Uterus (tissue), 3 donors: ENCODE measurements at regions not wholly inside any gene's neighbourhood (a gene's known extent, or its start where the extent isn't known, plus 50 kb on each side); places are given as distances from the start of the nearest gene placed in this dataset.

Experiments used
- DNase-seq, 2 donors: peaks; one replicate each; pipeline ENCODE4 v3.0.0-alpha.2; 2019 to 2020
- H3K27ac ChIP-seq, 2 donors: fragments of 200-600 bp; sonication (generic); 1 replicate in 1 of 2; 2 replicates in 1 of 2; pipeline ENCODE4 v1.5.1; 2016 to 2018
- H3K27me3 ChIP-seq, 2 donors: fragments of 200-600 bp; sonication (generic); one replicate each; pipeline ENCODE4 v1.5.1; 2018 to 2019; ENCODE audit warnings: control low read depth in 1 of 2
- H3K36me3 ChIP-seq, 2 donors: fragments of 200-600 bp; sonication (generic); one replicate each; pipeline ENCODE4 v1.5.1; 2019; ENCODE audit warnings: control low read depth in 1 of 2
- H3K4me1 ChIP-seq, 2 donors: fragments of 200-600 bp; sonication (generic); one replicate each; pipeline ENCODE4 v1.5.1; 2018 to 2019; ENCODE audit warnings: control low read depth in 1 of 2
- H3K4me3 ChIP-seq, 2 donors: fragments of 200-600 bp; sonication (generic); 1 replicate in 1 of 2; 2 replicates in 1 of 2; pipeline ENCODE4 v1.5.1; 2018 to 2019; ENCODE audit warnings: mild to moderate bottlenecking in 1 of 2
- H3K9me3 ChIP-seq, 2 donors: fragments of 200-600 bp; sonication (generic); one replicate each; pipeline ENCODE4 v1.5.1; 2019; ENCODE audit warnings: control low read depth in 1 of 2
- CTCF ChIP-seq, 4 experiments: fragments of 200-600 bp in 2 of 4; fragments of 450-650 bp in 2 of 4; sonication (generic) in 2 of 4; IDR thresholded peaks; one replicate each; pipeline ENCODE4 v1.5.1; 2016 to 2019; ENCODE audit warnings: antibody characterized with exemption in 4 of 4, mild to moderate bottlenecking in 2 of 4, moderate library complexity in 1 of 4
- POLR2A ChIP-seq, 2 donors: fragments of 450-650 bp; IDR thresholded peaks; one replicate each; pipeline ENCODE4 v1.6.1; 2016; ENCODE audit warnings: antibody characterized with exemption in 2 of 2, mild to moderate bottlenecking in 1 of 2, moderate library complexity in 1 of 2
- intact Hi-C: fragments of 100-400 bp; cut with DNase I; formaldehyde crosslinking; loops from one replicate; pipeline ENCODE4 v1.15.1; 2023; ENCODE audit warnings: low total_unique reads
- donor health status: DM: yes; HTN: yes; CAD: no.

DNA sequence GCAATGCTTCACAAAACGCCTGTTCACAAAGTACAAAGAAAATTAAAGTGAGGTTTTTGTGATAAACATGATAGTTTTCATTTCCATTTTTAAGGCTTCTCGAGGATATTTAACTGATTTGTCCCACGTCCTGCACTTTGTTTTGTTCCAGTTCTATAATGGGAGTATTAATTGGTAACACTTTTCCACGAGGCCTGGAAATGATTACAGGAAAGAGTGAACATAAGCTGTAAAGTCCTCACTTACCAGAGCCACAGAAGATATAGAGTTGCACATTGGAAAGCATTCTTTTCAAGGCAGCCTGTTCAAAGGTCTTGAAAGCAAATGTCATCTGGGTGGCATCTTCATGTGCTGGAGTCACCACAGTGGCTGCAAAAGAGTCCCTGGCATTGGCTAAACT is 1236.6 kb downstream of the BCL11B start:
- no peak overlapping the region for H3K4me3 ChIP-seq
- no peaks in the 10 kb centered on the region for H3K27me3 ChIP-seq
- H3K36me3 ChIP-seq: no peaks in the 10 kb centered on the region
- H3K27ac ChIP-seq: no peak overlapping the region
- no peak for DNase-seq
- TF ChIP-seq CTCF (IDR thresholded peaks at IDR 0.05) (no peak), POLR2A (IDR thresholded peaks at IDR 0.05) (no peak)
- H3K9me3 ChIP-seq: no peaks in the 10 kb centered on the region
- intact Hi-C loops: no loop called here
- H3K4me1 ChIP-seq: no peaks in the 10 kb centered on the region

DNA sequence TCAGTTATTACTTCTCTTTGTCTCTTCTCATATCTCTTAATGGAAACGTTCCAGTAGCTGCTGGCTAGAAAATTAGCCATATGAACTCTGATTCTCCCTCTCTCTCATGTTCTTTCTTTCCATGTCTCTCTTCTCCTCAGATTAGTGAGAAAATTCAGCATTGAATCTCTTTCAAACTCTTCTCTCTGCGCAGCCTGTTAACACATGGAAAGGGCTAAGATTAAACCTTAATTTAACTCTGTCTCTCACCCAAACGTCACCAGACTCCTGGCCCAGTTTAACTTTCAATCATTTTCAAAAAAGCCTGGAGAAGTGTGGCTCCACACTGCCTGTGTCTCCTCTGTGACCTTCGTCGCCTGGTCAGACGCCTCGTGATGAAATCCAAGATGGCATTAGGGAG is 1234.2 kb downstream of the BCL11B start:
- H3K36me3 ChIP-seq: no peaks in the 10 kb centered on the region
- H3K4me1 ChIP-seq: no peaks in the 10 kb centered on the region
- DNase-seq: no peak
- peaks cover 0 to 4% of the 10 kb centered on the region in 2 donors for H3K27me3 ChIP-seq
- TF ChIP-seq POLR2A (IDR thresholded peaks at IDR 0.05) (no peak), CTCF (IDR thresholded peaks at IDR 0.05) (no peak)
- H3K9me3 ChIP-seq: no peaks in the 10 kb centered on the region
- H3K27ac ChIP-seq: no peak overlapping the region
- intact Hi-C loops: no loop called here
- no peak overlapping the region for H3K4me3 ChIP-seq

DNA sequence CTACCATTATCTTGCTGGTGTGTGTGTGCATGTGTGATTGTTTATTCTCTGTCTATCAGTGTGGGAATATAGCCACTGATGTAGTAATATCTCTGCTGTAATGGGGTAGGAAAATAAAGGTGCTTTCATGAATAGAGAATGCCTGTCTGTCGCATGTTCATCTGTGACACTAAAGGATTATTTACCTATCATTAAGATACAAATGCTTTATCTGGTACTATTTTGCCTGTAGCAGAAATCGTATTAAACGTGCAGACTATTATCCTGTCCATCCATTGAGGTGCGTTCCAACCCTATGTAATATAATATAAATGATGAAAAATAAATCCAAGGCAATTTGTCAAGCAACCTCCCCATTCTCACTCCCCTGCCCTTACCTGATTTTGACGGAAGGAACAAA is 1215.1 kb downstream of the BCL11B start:
- Histone ChIP-seq H3K27ac (no peak overlapping the region), H3K9me3 (no peaks in the 10 kb centered on the region), H3K27me3 (no peaks in the 10 kb centered on the region), H3K4me1 (no peaks in the 10 kb centered on the region), H3K36me3 (no peaks in the 10 kb centered on the region), H3K4me3 (no peak overlapping the region)
- TF ChIP-seq CTCF (IDR thresholded peaks at IDR 0.05): no peak
- no peak for TF ChIP-seq POLR2A (IDR thresholded peaks at IDR 0.05)
- intact Hi-C loops: no loop called here
- no peak for DNase-seq

- Histone ChIP-seq H3K4me1 (no peaks in the 10 kb centered on the region), H3K27ac (no peak overlapping the region), H3K27me3 (no peaks in the 10 kb centered on the region), H3K36me3 (no peaks in the 10 kb centered on the region), H3K4me3 (no peak overlapping the region), H3K9me3 (no peaks in the 10 kb centered on the region)
- DNase-seq: no peak
- intact Hi-C loops: no loop called here
- TF ChIP-seq POLR2A (IDR thresholded peaks at IDR 0.05) (no peak), CTCF (IDR thresholded peaks at IDR 0.05) (no peak)
These were observed 1212.9 kb downstream of the BCL11B start for GRCh38 chr14:98059106-98059505.

DNA sequence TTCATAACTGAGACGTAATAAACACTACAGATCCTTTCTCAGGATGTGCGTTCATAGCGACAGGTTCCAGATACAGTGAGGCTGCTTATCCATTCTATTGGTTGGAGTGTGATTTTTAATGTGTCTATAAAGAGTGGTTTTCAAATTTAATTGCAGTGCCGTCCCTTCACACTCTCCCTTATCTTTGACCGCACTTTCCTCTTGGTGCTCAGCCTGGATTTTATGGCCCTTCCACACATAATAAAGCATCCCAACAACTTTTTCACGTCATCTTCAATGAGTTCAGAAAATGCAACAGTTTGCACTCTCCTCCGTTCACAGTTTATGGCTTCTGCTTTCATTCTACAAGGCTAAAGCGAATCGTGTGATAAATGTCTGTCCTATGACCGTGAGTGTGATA is 1209.9 kb downstream of the BCL11B start:
- Histone ChIP-seq H3K9me3 (no peaks in the 10 kb centered on the region), H3K27ac (no peak overlapping the region), H3K36me3 (no peaks in the 10 kb centered on the region), H3K4me3 (no peak overlapping the region), H3K27me3 (no peaks in the 10 kb centered on the region), H3K4me1 (no peaks in the 10 kb centered on the region)
- TF ChIP-seq CTCF (IDR thresholded peaks at IDR 0.05): no peak
- no peak for TF ChIP-seq POLR2A (IDR thresholded peaks at IDR 0.05)
- DNase-seq: no peak
- intact Hi-C loops: no loop called here
